ENCODE measurements at regions not wholly inside any gene's neighbourhood (a gene's known extent, or its start where the extent isn't known, plus 50 kb on each side); places are given as distances from the start of the nearest gene placed in this dataset.

- no peak for TF ChIP-seq ARNTL (CRISPR knock-in tag; IDR thresholded peaks at IDR 0.05; ENCODE audit: borderline replicate concordance, low read depth)
- no peak for TF ChIP-seq ZFP3 (CRISPR knock-in tag; IDR thresholded peaks at IDR 0.05)
- TF ChIP-seq PATZ1 (CRISPR knock-in tag; IDR thresholded peaks at IDR 0.05; ENCODE audit: borderline replicate concordance), result no peak
- TF ChIP-seq ZFP30 (CRISPR knock-in tag; IDR thresholded peaks at IDR 0.05), result no peak
- TF ChIP-seq CSDC2 (CRISPR knock-in tag; IDR thresholded peaks at IDR 0.05), result no peak
- no peak for TF ChIP-seq POU6F1 (CRISPR knock-in tag; IDR thresholded peaks at IDR 0.05; ENCODE audit: borderline replicate concordance, low read depth)
- TF ChIP-seq RARB (CRISPR knock-in tag; IDR thresholded peaks at IDR 0.05), result no peak
- no peak for TF ChIP-seq ZNF565 (CRISPR knock-in tag; conservative IDR thresholded peaks at IDR 0.05; ENCODE audit: low read depth)
Measured at GRCh38 chr13:60721063-60721462, 324.0 kb downstream of the TDRD3 start.

Measured in SK-N-SH treated with all-trans-retinoic acid at 6 μM for 48 hours (cell line).